ENCODE measurements at regions not wholly inside any gene's neighbourhood (a gene's known extent, or its start where the extent isn't known, plus 50 kb on each side); places are given as distances from the start of the nearest gene placed in this dataset.

DNA sequence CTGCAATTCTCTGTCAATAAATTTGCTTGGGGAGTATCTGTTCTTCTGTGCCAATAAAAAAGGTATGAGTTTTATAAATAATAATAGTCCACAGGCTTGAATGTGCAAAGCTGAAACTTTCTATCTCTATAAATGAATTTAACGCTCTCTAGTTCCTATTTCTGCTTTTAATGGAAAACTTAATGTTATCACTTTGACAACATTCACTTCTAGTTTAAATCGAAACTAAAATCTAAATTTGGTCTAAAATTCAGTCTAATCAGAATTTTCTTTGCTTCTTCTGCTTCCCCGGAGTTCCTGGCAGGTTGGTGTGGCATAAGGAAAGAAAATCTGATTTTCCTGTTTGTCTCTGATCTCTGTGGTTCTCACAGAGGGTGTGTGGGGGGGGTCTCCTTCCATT is 450.1 kb upstream of the TBL1XR1 start:
- H3K4me1 ChIP-seq (ENCODE audit: control insufficient read depth, low read length): peaks cover 17% of the 10 kb centered on the region

DNA sequence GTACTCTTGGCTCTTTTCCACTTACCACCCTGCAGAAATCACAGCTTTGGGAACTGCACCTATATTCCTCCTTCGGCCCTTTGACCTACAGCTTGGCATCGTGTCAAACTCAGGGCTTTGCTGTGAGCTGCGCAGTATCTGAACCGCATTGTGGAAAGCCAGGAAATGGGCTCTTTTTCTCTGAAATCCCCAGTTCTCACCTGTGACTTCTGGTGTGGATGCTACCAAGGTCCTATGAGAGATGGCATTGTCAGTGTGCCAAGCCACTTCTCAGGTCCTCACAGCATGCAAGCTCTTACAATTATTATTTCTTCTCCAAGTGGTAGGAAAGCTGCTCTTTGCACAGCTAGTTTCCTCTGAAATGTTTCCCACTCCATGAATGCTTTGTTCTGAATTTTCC is 450.6 kb upstream of the TBL1XR1 start:
- Histone ChIP-seq H3F3A (ENCODE audit: control insufficient read depth, insufficient read depth) (no peaks in the 10 kb centered on the region), H3K27me3 (ENCODE audit: control insufficient read depth, low read length) (no peaks in the 10 kb centered on the region), H3K36me3 (ENCODE audit: control insufficient read depth, low read length) (no peaks in the 10 kb centered on the region), H3K9me2 (replicated peaks; ENCODE audit: control insufficient read depth, low read length) (no peaks in the 10 kb centered on the region), H4K20me1 (ENCODE audit: control insufficient read depth, insufficient read depth, low read depth, low read length) (no peaks in the 10 kb centered on the region), H3K27ac (ENCODE audit: low read depth, low read length) (no peak overlapping the region), H3K4me3 (ENCODE audit: low read length) (no peak overlapping the region), H3K4me2 (ENCODE audit: low read length) (no peak overlapping the region), H3K79me2 (ENCODE audit: control insufficient read depth, low read length) (no peaks in the 10 kb centered on the region), H3K9me3 (ENCODE audit: control insufficient read depth, insufficient read depth, low read length) (no peaks in the 10 kb centered on the region), H3K4me1 (ENCODE audit: control insufficient read depth, low read length) (peaks cover 12% of the 10 kb centered on the region)
- TF ChIP-seq, protein P1, sequence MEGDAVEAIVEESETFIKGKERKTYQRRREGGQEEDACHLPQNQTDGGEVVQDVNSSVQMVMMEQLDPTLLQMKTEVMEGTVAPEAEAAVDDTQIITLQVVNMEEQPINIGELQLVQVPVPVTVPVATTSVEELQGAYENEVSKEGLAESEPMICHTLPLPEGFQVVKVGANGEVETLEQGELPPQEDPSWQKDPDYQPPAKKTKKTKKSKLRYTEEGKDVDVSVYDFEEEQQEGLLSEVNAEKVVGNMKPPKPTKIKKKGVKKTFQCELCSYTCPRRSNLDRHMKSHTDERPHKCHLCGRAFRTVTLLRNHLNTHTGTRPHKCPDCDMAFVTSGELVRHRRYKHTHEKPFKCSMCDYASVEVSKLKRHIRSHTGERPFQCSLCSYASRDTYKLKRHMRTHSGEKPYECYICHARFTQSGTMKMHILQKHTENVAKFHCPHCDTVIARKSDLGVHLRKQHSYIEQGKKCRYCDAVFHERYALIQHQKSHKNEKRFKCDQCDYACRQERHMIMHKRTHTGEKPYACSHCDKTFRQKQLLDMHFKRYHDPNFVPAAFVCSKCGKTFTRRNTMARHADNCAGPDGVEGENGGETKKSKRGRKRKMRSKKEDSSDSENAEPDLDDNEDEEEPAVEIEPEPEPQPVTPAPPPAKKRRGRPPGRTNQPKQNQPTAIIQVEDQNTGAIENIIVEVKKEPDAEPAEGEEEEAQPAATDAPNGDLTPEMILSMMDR (IDR thresholded peaks at IDR 0.05; ENCODE audit: low read depth, low read length, poor library complexity, severe bottlenecking): no peak
- TF ChIP-seq EZH2phosphoT487 (IDR thresholded peaks at IDR 0.05; ENCODE audit: borderline replicate concordance, low read length): no peak

More for the DNA sequence above, 450.1 kb upstream of the TBL1XR1 start:
- H3K9me3 ChIP-seq (ENCODE audit: control insufficient read depth, insufficient read depth, low read length): no peaks in the 10 kb centered on the region
- H4K20me1 ChIP-seq (ENCODE audit: control insufficient read depth, insufficient read depth, low read depth, low read length): no peaks in the 10 kb centered on the region
- no peak overlapping the region for H3K4me2 ChIP-seq (ENCODE audit: low read length)
- H3K4me3 ChIP-seq (ENCODE audit: low read length): no peak overlapping the region
- no peaks in the 10 kb centered on the region for H3K9me2 ChIP-seq (replicated peaks; ENCODE audit: control insufficient read depth, low read length)
- no peak overlapping the region for H3K27ac ChIP-seq (ENCODE audit: low read depth, low read length)
- TF ChIP-seq, protein P1 (IDR thresholded peaks at IDR 0.05; ENCODE audit: low read depth, low read length, poor library complexity, severe bottlenecking): no peak
- no peak for TF ChIP-seq EZH2phosphoT487 (IDR thresholded peaks at IDR 0.05; ENCODE audit: borderline replicate concordance, low read length)
- no peaks in the 10 kb centered on the region for H3F3A ChIP-seq (ENCODE audit: control insufficient read depth, insufficient read depth)
- no peaks in the 10 kb centered on the region for H3K27me3 ChIP-seq (ENCODE audit: control insufficient read depth, low read length)
- H3K79me2 ChIP-seq (ENCODE audit: control insufficient read depth, low read length): no peaks in the 10 kb centered on the region
- H3K36me3 ChIP-seq (ENCODE audit: control insufficient read depth, low read length): no peaks in the 10 kb centered on the region

DNA sequence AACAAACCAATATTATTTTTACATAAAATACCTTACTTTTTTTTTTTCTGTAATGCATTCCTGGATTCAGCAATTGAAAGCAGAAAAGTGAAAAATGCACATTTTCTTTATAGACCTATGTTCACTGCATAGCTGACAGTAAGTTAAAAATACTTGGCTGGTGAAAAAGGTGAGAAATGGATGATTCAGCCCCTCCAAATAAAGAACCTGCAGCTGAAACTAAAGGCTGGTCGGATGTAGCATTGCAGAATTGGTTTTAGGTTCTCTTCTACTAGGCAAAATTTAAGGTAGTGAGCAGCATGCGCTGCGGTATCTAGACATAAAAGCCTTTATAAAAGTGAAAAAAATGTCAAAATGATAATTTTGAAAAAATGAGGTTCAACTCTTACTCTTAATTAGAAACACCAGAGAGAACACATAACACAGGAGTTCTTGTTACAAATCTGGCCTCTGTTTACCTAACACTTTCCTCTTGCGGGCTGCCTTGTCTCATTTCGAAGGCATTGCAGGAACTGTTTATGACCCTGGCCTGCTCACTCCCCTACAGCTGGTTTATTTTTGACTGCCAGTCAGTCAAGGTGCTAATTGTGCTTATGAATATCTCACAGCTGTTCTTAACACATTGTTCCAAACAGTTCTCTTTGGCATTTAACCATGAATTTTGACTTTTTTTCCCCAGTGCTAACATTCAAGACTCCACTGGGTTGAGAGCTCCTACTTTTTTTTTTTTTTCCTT is 455.4 kb upstream of the TBL1XR1 start:
- H3K4me1 ChIP-seq (ENCODE audit: control insufficient read depth, low read length): no peaks in the 10 kb centered on the region
- H3K4me3 ChIP-seq (ENCODE audit: low read length): no peak overlapping the region
- TF ChIP-seq, protein P1 (IDR thresholded peaks at IDR 0.05; ENCODE audit: low read depth, low read length, poor library complexity, severe bottlenecking): no peak
- TF ChIP-seq EZH2phosphoT487 (IDR thresholded peaks at IDR 0.05; ENCODE audit: borderline replicate concordance, low read length): no peak
- no peaks in the 10 kb centered on the region for H3K27me3 ChIP-seq (ENCODE audit: control insufficient read depth, low read length)
- H3K27ac ChIP-seq (ENCODE audit: low read depth, low read length): no peak overlapping the region
- no peaks in the 10 kb centered on the region for H4K20me1 ChIP-seq (ENCODE audit: control insufficient read depth, insufficient read depth, low read depth, low read length)
- no peak overlapping the region for H3K4me2 ChIP-seq (ENCODE audit: low read length)
- no peaks in the 10 kb centered on the region for H3F3A ChIP-seq (ENCODE audit: control insufficient read depth, insufficient read depth)
- no peaks in the 10 kb centered on the region for H3K36me3 ChIP-seq (ENCODE audit: control insufficient read depth, low read length)
- no peaks in the 10 kb centered on the region for H3K79me2 ChIP-seq (ENCODE audit: control insufficient read depth, low read length)
- no peaks in the 10 kb centered on the region for H3K9me3 ChIP-seq (ENCODE audit: control insufficient read depth, insufficient read depth, low read length)
- no peaks in the 10 kb centered on the region for H3K9me2 ChIP-seq (replicated peaks; ENCODE audit: control insufficient read depth, low read length)
